GM11168 (cell line): ENCODE measurements at regions not wholly inside any gene's neighbourhood (a gene's known extent, or its start where the extent isn't known, plus 50 kb on each side); places are given as distances from the start of the nearest gene placed in this dataset.

Source experiments
- in situ Hi-C: fragments of 300-500 bp; cut with MboI; formaldehyde crosslinking; loops from one replicate; pipeline ENCODE4 v1.12.0; 2022; ENCODE audit warnings: low sequenced_read_pairs; ENCODE audit not compliant: unreplicated experiment

GRCh38 chr3:43159131-43159875 is 53.4 kb upstream of the POMGNT2 start:
- in situ Hi-C loops: no loop called here

- in situ Hi-C loops: no loop called here
Observed at GRCh38 chr3:43156812-43157455, 51.1 kb upstream of the POMGNT2 start.

GRCh38 chr3:43155464-43156121 is 49.7 kb upstream of the POMGNT2 start:
- in situ Hi-C loops: no loop called here
